ENCODE measurements at regions not wholly inside any gene's neighbourhood (a gene's known extent, or its start where the extent isn't known, plus 50 kb on each side); places are given as distances from the start of the nearest gene placed in this dataset.

- CTCF ChIA-PET, result no interaction called here
- H3K36me3 ChIP-seq (ENCODE audit: control insufficient read depth, insufficient read depth, low read length), result no peaks in the 10 kb centered on the region
- no peaks in the 10 kb centered on the region for H3K4me1 ChIP-seq (ENCODE audit: control insufficient read depth, insufficient read depth, low read length)
- no peaks in the 10 kb centered on the region for H3K9me3 ChIP-seq (ENCODE audit: control insufficient read depth, insufficient read depth, low read depth, low read length)
- POLR2A ChIA-PET, result no interaction called here
- intact Hi-C loops (cut with micrococcal nuclease; ENCODE audit: unreplicated experiment), result no loop called here
- no peak for DNase-seq (ENCODE audit: low read depth, low spot score)
- no peaks in the 10 kb centered on the region; the same call in 1 of the 2 replicates for H3K27me3 ChIP-seq (ENCODE audit: control insufficient read depth, insufficient read depth, low read length)
- in situ Hi-C loops (cut with HindIII; ENCODE audit: low pct_unique_long_range_greater_than_20kb, low sequenced_read_pairs), result no loop called here
- BruUV-seq (replicated peaks), result no TSS peak
- H3K27ac ChIP-seq (ENCODE audit: low read length), result no peak overlapping the region
- ATAC-seq, result no peak
- TF ChIP-seq REST (IDR thresholded peaks at IDR 0.05; ENCODE audit: insufficient read depth in 1 of 2, low read depth in 2 of 2, low read length in 1 of 2) (no peak), TCF7L2 (IDR thresholded peaks at IDR 0.05; ENCODE audit: low read depth, low read length) (no peak), SIN3A (IDR thresholded peaks at IDR 0.05; ENCODE audit: borderline replicate concordance, insufficient read depth, low read depth, low read length) (no peak), POLR2AphosphoS5 (IDR thresholded peaks at IDR 0.05; ENCODE audit: low read depth, low read length) (no peak), CTCF (IDR thresholded peaks at IDR 0.05) (no peak)
- H3K4me3 ChIP-seq (ENCODE audit: low read depth in 2 of 2, low read length in 2 of 2), result no peak overlapping the region
These were observed 110.7 kb upstream of the CTSC start for GRCh38 chr11:88448131-88448670.

- ATAC-seq, result no peak
- no peak overlapping the region for H3K27ac ChIP-seq (ENCODE audit: low read length)
- BruUV-seq (replicated peaks), result no TSS peak
- no peaks in the 10 kb centered on the region for H3K9me3 ChIP-seq (ENCODE audit: control insufficient read depth, insufficient read depth, low read depth, low read length)
- POLR2A ChIA-PET, result no interaction called here
- no peaks in the 10 kb centered on the region for H3K36me3 ChIP-seq (ENCODE audit: control insufficient read depth, insufficient read depth, low read length)
- TF ChIP-seq SIN3A (IDR thresholded peaks at IDR 0.05; ENCODE audit: borderline replicate concordance, insufficient read depth, low read depth, low read length) (no peak), CTCF (IDR thresholded peaks at IDR 0.05) (no peak), TCF7L2 (IDR thresholded peaks at IDR 0.05; ENCODE audit: low read depth, low read length) (no peak), REST (IDR thresholded peaks at IDR 0.05; ENCODE audit: insufficient read depth in 1 of 2, low read depth in 2 of 2, low read length in 1 of 2) (no peak), POLR2AphosphoS5 (IDR thresholded peaks at IDR 0.05; ENCODE audit: low read depth, low read length) (no peak)
- intact Hi-C loops (cut with micrococcal nuclease; ENCODE audit: unreplicated experiment), result no loop called here
- in situ Hi-C loops (cut with HindIII; ENCODE audit: low pct_unique_long_range_greater_than_20kb, low sequenced_read_pairs), result no loop called here
- no peak for DNase-seq (ENCODE audit: low read depth, low spot score)
- CTCF ChIA-PET, result no interaction called here
- H3K4me1 ChIP-seq (ENCODE audit: control insufficient read depth, insufficient read depth, low read length), result no peaks in the 10 kb centered on the region
- no peaks in the 10 kb centered on the region; the same call in 1 of the 2 replicates for H3K27me3 ChIP-seq (ENCODE audit: control insufficient read depth, insufficient read depth, low read length)
- no peak overlapping the region for H3K4me3 ChIP-seq (ENCODE audit: low read depth in 2 of 2, low read length in 2 of 2)
These were observed 109.7 kb upstream of the CTSC start for GRCh38 chr11:88447281-88447680.

Measured in Panc1 (cell line).